Ecto neural progenitor cell (in vitro differentiated cells): ENCODE measurements at regions not wholly inside any gene's neighbourhood (a gene's known extent, or its start where the extent isn't known, plus 50 kb on each side); places are given as distances from the start of the nearest gene placed in this dataset.
"Not testable (repeated sequence)": the region's sequence is repeated elsewhere in the genome, so short reads cannot be mapped to it uniquely, and the experiment has no call there.

Experiments used
- DNase-seq: peaks from one replicate; pipeline ENCODE4 v3.0.0-alpha.2; 2018; ENCODE audit warnings: low spot score

- no peak for DNase-seq
Measured at GRCh38 chr6:14366315-14366714, 248.7 kb downstream of the CD83 start.

- DNase-seq = no peak
Measured at GRCh38 chr6:14366872-14367271, 249.3 kb downstream of the CD83 start.

DNA sequence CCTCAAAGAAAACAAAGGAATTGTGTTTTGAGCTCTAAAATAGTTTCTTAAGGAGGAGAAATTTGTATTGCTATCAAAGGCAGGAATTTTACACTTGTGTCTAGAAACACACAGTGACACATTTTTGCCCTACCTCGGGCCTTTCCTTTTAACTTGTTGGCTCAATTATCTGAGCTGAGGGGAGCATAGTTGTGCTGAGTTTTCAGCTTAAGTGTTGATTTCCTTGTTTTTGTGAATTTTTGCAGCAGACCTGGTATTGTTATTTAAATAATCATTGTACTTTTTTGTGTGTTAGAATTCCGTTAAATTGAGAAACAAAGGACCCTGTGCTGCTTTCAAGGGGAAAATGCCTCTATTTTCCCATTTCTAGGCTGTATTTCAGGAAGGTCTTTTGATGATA is 249.7 kb downstream of the CD83 start:
- no peak for DNase-seq

- no peak for DNase-seq
Measured at GRCh38 chr6:14369717-14370116, 252.1 kb downstream of the CD83 start.

GRCh38 chr6:14371530-14371929 is 254.0 kb downstream of the CD83 start:
- DNase-seq = no peak

- no peak for DNase-seq
Measured at GRCh38 chr6:14372734-14373489, 255.3 kb downstream of the CD83 start.

DNA sequence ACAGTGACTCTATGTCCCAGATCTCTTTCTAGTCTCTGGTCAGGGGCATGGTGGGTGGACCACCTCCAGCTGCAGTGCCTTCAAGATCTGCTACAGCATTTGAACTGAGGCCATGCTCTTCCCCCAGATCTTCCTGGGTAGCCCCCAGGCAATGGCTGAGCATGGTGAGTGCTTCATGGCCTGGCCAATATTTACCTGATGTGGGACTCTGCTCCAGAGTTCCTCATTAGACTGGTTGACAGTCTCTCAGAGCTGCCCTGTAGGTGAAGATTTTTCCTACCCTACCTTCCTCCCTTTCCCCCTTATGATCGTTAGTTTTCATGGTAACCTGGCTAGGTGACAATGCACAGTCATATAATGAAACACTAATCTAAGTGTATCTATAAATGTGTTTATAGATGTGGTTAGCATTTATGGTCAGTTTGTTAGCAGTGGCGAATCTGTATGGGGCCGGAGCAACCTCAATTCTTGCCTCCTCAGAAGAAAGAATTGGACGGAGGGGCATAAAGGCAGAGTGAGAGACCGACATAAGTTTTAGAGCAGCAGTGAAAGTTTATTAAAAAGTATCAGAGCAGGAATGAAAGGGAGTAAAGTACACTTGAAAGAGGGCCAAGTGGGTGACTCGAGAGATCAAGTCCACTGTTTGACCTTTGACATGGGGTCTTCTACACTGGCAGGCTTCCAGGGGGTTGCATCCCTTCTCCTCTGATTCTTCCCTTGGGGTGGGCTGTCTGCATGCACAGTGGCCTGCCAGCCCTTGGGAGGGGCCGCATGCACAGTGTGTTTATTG is 256.3 kb downstream of the CD83 start:
- DNase-seq = no peak

DNA sequence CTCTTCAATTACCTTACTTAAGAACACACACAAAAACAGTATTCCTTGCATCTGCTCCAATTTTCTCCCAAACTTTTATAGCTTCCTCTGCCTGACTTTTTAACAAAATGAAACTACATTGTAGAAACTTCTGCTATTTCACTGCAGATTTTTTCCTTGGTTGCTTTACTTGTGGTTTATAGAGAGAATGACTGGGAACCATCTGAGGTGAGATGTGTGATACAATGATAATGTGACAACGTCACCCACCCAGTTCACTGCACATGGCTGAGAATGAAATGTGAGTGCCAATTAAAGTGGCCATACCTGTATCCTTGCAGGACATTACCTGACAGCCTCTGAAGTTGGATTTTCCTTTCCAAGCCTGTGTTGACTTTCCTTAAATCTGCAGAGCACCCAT is 258.4 kb downstream of the CD83 start:
- no peak for DNase-seq

DNA sequence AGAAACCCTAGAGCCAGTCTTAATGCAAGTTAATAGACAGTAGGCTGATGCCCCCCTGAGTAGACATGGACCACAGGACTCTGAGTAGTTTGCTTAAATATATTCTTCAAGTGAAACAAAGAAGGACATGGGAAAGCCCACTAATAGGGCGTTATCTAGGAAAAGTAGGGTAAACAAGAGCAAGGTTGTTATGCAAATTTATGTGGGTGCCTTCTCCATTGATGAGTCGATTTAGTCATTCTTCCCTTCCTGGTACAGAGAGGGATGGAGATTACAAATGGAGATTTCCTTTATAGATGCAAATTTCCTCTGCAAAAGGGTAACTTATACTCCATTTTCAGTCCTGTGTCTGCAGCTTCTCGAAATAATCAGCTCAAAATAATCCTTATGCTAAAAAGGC is 262.0 kb downstream of the CD83 start:
- DNase-seq = no peak

GRCh38 chr6:14380086-14380820 is 262.7 kb downstream of the CD83 start:
- peak; percentile 54 for DNase-seq

DNA sequence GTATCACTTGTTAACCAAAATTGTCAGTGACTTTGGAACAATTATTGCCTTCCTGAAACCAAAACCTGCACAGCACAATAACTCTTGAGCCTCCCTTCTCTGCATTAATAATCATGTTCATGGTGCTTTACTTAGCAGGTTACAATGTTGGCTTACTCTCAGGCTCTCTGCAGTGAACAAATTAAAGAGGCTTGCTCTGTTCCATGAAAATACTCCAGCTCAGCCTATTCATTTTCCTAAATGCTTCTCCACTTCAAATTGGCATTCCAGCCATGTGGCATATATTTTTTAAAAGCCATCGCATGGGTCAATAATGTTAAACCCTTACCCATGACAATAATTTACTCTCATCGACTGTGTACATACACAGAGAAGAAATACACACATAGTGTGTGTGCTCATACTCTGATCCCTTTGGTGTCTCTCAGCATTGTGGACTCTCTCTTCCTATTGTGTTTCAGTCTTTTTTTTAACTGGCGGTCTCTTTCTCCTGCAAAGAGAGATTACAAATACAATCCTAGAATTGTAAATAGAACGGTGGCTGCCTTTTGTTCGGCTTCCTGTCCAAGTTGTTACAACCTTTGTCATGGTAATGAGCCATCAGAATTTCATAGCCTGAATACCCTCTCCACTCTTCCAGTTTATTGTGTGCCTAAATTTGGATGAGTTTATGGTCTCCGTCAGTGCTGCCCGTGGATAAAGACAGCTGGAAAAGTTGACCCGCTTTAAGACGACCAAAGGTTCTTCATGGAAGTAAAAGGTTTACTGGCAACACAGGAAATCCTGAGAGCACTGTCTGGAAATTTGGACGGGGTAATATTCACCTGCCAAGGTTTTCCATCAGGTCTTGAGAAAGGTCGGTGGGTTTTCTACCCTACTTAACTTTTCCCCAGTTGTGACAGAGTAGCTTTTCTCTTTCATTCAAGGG is 263.6 kb downstream of the CD83 start:
- no peak for DNase-seq

DNA sequence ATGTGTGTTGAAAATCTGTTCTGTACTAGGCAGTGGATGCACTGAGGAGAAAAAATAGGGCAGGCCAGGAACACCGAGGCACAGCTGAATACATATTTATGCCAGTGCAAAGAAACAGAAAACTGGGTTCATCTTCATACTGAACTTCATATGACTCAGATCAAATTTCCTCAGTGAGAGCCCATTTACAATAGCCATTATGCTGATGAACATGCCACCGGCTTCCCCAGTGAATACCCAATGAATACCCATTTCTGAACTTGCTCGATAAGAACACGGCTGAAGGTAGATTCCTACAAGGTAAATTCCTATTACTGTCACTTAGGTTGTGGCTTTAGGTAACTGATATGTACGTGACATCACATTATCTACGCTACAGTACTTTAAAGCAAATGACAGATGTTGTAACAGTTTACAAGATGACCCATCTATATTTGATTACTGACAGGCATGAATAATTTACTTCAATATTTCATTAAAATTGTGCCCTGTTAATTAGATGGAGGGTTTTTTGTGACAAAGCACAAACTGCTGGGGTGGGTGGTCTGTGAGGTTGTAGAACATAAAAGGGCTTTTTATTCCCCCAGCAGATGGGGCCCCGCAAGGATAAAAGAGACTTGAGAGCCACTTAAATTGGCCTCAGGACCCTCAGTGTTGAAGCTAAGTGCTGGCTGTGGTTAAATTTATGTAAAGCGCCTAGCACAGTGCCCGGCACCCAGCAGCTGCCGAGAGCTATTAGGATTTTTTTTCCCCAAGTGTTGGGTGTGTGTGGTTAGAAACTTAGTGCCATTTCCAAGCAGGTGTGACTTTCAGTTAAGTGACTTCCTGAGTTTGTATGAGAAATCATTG is 264.5 kb downstream of the CD83 start:
- DNase-seq = no peak

DNA sequence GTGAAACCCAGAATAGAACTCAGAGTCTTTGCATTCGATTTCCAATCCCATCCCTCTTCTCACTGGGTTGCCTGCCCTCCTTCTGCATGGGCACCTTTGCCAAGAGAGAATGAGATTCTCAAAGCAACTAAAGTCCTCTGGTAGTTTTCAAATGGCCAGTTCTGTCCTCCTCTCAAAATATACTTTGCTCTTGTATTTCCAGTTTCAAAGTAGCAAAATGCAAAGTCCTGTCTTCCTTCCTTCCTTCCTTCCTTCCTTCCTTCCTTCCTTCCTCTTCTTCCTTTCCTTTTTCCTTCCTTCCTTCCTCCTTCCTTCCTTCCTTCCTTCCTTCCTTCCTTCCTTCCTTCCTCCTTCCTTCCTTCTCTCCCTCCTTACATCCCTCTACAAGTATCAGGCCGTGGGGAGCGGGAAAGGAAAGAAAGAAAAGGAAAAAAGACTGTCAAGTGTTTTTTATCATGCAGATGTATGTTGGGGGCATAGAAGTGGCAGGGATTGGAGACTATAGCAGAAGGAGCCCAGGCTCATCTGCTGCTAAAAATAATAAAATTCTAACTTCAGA is 265.2 kb downstream of the CD83 start:
- no peak for DNase-seq

- no peak for DNase-seq
Measured at GRCh38 chr6:14383393-14384174, 266.0 kb downstream of the CD83 start.

DNA sequence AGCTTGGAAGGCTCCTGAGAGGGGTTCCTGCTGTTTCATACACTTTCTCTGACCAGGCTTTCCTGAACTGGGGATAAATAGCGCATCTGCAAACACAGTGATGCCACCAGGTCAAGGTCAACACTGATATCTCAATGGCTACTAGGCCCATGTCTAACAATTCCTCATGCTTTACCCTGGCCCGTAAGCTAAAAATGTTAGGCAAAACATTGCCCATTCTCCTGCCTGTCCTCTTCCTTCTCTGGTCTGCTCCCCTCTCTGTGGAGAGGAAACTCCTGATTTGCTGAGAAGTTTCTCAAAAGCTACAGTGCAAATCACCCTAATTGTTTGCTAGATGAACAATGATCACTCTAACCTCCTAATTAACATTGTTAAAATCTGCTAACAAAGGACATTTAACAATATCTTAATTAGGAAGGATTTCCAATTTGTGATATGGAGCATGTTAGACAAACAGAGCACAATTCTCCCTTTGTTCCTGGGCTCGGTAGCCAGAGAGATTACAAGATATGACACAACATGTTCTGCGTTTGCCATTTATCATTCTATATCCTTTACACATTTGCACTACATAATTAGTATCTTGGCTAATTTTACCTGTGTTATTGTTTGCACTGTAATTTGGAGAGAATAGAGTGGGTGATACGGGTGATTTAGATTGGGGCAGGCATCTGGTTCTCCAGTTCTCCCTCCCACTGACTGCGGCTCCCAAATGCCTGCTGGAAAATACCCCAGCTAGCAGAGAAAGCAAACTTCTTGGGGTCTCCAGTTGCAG is 266.8 kb downstream of the CD83 start:
- DNase-seq = no peak

DNA sequence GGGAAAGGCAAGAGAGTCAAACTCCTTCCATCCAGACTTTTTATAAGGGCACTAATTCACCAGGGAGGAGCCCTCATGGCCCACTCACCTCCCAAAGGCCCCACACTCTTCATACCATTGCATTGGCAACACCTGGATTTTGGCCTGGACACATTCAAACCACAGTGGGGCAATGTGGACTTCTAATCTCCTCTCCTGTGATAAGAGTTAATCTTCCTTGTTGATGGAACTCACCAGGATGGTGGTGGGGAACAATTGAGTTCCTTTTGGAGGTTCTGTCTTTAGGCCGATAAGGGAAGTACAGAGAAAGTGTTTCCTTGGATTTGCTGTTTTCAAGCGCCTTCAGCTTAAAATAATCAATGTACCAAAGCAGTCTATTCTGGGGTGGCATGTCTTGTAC is 268.7 kb downstream of the CD83 start:
- DNase-seq = no peak

- no peak for DNase-seq
Measured at GRCh38 chr6:14386668-14387067, 269.1 kb downstream of the CD83 start.

GRCh38 chr6:14388371-14388770 is 270.8 kb downstream of the CD83 start:
- no peak for DNase-seq

- not testable (repeated sequence) for DNase-seq
Measured at GRCh38 chr6:14389776-14390175, 272.2 kb downstream of the CD83 start.
